ENCODE measurements at regions not wholly inside any gene's neighbourhood (a gene's known extent, or its start where the extent isn't known, plus 50 kb on each side); places are given as distances from the start of the nearest gene placed in this dataset.

GRCh38 chr12:128140551-128140950 lies 126.4 kb upstream of the TMEM132C start (continued):
- TF ChIP-seq CHD7 (IDR thresholded peaks at IDR 0.05; ENCODE audit: insufficient replicate concordance, low read length) (no peak), SRF (IDR thresholded peaks at IDR 0.05; ENCODE audit: low read depth, low read length) (no peak), YY1 (IDR thresholded peaks at IDR 0.05; ENCODE audit: low read depth, low read length) (no peak), SIN3A (conservative IDR thresholded peaks at IDR 0.05 in 1 of 2, IDR thresholded peaks at IDR 0.05 in 1 of 2; ENCODE audit: low read depth in 1 of 2, low read length in 2 of 2) (no peak), SP4 (IDR thresholded peaks at IDR 0.05; ENCODE audit: low read length) (no peak), KDM5A (IDR thresholded peaks at IDR 0.05; ENCODE audit: low read length) (no peak), SUZ12 (IDR thresholded peaks at IDR 0.05; ENCODE audit: low read length) (no peak), JUND (IDR thresholded peaks at IDR 0.05; ENCODE audit: low read length) (no peak), CTCF (IDR thresholded peaks at IDR 0.05; ENCODE audit: control extremely low read depth in 1 of 3, insufficient read depth in 1 of 3, low read depth in 1 of 3, low read length in 3 of 3) (no peak), TBP (IDR thresholded peaks at IDR 0.05; ENCODE audit: low read depth, low read length) (no peak)
